Stimulated activated memory B cell treated with anti-CD40 and anti-IgM and Interleukin-4, amounts not matched to agents 10 μg/mL and 1 μg/mL and 100 μg/mL, for 72 hours (primary cell): ENCODE measurements at regions not wholly inside any gene's neighbourhood (a gene's known extent, or its start where the extent isn't known, plus 50 kb on each side); places are given as distances from the start of the nearest gene placed in this dataset.

Experiments
- ATAC-seq: fragments of 150-1000 bp; cut with Tn5 transposase; 2 replicates; pipeline ENCODE4 v1.10.0; 2021
- H3K27ac Mint-ChIP-seq: one replicate; pipeline ENCODE4 v1.8.0; 2022; ENCODE audit warnings: mild to moderate bottlenecking, mixed read lengths
- H3K27me3 Mint-ChIP-seq: one replicate; pipeline ENCODE4 v1.8.0; 2022; ENCODE audit warnings: mixed read lengths
- H3K36me3 Mint-ChIP-seq: one replicate; pipeline ENCODE4 v1.8.0; 2022; ENCODE audit warnings: mixed read lengths
- H3K4me1 Mint-ChIP-seq: one replicate; pipeline ENCODE4 v1.8.0; 2022; ENCODE audit warnings: mixed read lengths
- H3K4me3 Mint-ChIP-seq: one replicate; pipeline ENCODE4 v1.8.0; 2022; ENCODE audit warnings: mild to moderate bottlenecking, moderate library complexity, mixed read lengths
- H3K9me3 Mint-ChIP-seq: one replicate; pipeline ENCODE4 v1.8.0; 2022; ENCODE audit warnings: mixed read lengths

DNA sequence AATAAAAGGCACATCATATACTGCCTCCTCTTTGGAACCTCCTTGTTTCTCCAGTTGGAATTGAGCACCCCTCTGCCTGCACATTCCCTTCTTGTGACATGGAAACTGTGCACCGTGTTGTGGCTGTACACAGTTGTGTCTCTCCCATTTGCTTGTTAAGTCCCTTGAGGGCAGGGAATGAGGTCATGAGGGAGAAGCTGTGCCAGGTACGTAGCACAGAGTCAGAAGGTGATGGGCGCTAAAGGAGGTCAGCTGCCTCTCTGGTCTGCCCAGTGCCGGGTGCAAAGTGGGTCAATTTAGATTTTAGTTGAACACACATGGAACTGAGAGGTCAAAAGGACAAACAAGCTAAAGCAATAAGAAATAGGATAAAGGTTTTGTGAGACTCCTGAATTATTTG is 124.4 kb downstream of the FAM43A start:
- H3K4me3 Mint-ChIP-seq: no peak overlapping the region
- H3K9me3 Mint-ChIP-seq: no peaks in the 10 kb centered on the region
- ATAC-seq: no peak
- H3K4me1 Mint-ChIP-seq: peaks cover 19% of the 10 kb centered on the region
- no peaks in the 10 kb centered on the region for H3K36me3 Mint-ChIP-seq
- H3K27me3 Mint-ChIP-seq: peaks cover 14% of the 10 kb centered on the region
- H3K27ac Mint-ChIP-seq: no peak overlapping the region

- Mint-ChIP-seq H3K4me1 (peaks cover 19% of the 10 kb centered on the region), H3K36me3 (no peaks in the 10 kb centered on the region), H3K27me3 (peaks cover 5% of the 10 kb centered on the region), H3K27ac (no peak overlapping the region), H3K4me3 (no peak overlapping the region), H3K9me3 (no peaks in the 10 kb centered on the region)
- no peak for ATAC-seq
Observed at GRCh38 chr3:194811118-194811517, 125.4 kb downstream of the FAM43A start.

DNA sequence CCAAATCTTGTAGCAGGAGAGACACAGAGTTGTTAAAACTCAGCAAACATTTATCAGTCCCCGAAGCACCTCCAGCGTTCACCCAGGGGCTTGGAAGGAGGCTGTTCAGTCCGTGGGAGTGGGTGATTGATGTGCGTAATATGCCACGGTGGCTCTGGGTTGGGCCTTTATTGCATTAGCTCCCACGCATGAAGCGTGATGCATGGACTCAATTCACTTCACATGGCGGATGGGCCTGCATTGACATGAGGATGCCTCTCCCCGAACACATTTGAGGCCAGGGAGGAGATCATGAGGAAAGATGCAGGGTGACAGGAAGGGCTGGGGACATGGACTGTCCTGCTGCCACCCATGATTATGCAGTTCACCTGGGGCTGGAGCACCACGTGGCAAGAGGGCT is 126.5 kb downstream of the FAM43A start:
- no peak for ATAC-seq
- H3K36me3 Mint-ChIP-seq: no peaks in the 10 kb centered on the region
- no peak overlapping the region for H3K4me3 Mint-ChIP-seq
- H3K4me1 Mint-ChIP-seq: peaks cover 19% of the 10 kb centered on the region
- no peaks in the 10 kb centered on the region for H3K9me3 Mint-ChIP-seq
- H3K27me3 Mint-ChIP-seq: peaks cover 7% of the 10 kb centered on the region
- H3K27ac Mint-ChIP-seq: no peak overlapping the region

DNA sequence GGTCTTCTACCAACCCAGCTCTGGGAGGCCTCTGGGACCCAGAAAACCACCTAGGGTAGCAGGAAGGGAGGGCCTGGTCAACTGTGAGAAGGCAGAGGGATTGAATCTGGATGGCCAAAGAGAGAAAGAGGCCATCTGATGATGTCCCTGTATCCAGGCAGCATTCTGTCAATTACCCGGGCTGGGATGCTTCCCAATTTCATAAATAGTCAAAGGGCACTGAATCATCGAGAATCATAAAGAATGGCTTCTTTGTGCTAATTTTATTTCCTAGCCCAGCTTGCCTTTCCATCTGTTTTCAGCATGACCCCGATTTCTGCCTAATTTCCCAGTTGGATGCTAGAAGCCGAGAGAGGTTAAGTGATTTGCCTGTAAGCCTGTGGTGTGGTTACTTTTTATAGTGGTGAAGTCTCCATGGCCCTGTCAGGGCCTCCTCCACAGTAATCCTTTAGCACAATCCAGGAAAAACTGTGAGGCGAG is 129.2 kb downstream of the FAM43A start:
- H3K36me3 Mint-ChIP-seq: no peaks in the 10 kb centered on the region
- peaks cover 31% of the 10 kb centered on the region for H3K27me3 Mint-ChIP-seq
- ATAC-seq: no peak
- no peaks in the 10 kb centered on the region for H3K9me3 Mint-ChIP-seq
- no peak overlapping the region for H3K4me3 Mint-ChIP-seq
- H3K27ac Mint-ChIP-seq: no peak overlapping the region
- H3K4me1 Mint-ChIP-seq: peaks cover 19% of the 10 kb centered on the region

- no peaks in the 10 kb centered on the region for H3K9me3 Mint-ChIP-seq
- ATAC-seq: no peak
- peaks cover 40% of the 10 kb centered on the region for H3K27me3 Mint-ChIP-seq
- H3K36me3 Mint-ChIP-seq: no peaks in the 10 kb centered on the region
- no peak overlapping the region for H3K27ac Mint-ChIP-seq
- H3K4me3 Mint-ChIP-seq: no peak overlapping the region
- no peaks in the 10 kb centered on the region for H3K4me1 Mint-ChIP-seq
Observed at GRCh38 chr3:194816748-194817591, 131.3 kb downstream of the FAM43A start.

- no peak overlapping the region for H3K27ac Mint-ChIP-seq
- no peaks in the 10 kb centered on the region for H3K9me3 Mint-ChIP-seq
- peaks cover 43% of the 10 kb centered on the region for H3K27me3 Mint-ChIP-seq
- no peaks in the 10 kb centered on the region for H3K36me3 Mint-ChIP-seq
- H3K4me1 Mint-ChIP-seq: no peaks in the 10 kb centered on the region
- H3K4me3 Mint-ChIP-seq: no peak overlapping the region
- no peak for ATAC-seq
Observed at GRCh38 chr3:194817592-194817930, 131.9 kb downstream of the FAM43A start.

DNA sequence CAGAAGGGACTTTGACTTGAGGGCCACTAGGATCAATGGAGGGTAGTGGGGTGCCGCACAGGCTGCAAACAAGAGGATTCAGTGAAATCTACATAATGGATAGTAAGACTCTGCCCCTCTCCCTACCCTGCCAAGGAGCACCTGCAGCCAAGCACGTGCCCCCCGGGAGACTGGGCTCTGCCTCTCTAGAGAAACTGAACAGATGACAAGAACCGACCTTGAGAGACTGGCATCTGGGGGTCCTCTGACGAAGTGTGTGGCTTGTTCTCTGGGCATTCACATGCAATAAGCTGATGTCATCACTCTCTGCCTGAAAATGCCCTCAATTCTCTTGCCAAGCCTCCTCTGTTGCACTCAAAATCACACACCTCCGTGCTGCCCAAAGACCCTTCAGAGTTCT is 132.3 kb downstream of the FAM43A start:
- no peak overlapping the region for H3K27ac Mint-ChIP-seq
- H3K9me3 Mint-ChIP-seq: no peaks in the 10 kb centered on the region
- H3K36me3 Mint-ChIP-seq: no peaks in the 10 kb centered on the region
- H3K4me1 Mint-ChIP-seq: no peaks in the 10 kb centered on the region
- no peak overlapping the region for H3K4me3 Mint-ChIP-seq
- H3K27me3 Mint-ChIP-seq: peaks cover 46% of the 10 kb centered on the region
- no peak for ATAC-seq

- Mint-ChIP-seq H3K36me3 (no peaks in the 10 kb centered on the region), H3K27ac (no peak overlapping the region), H3K4me3 (no peak overlapping the region), H3K4me1 (no peaks in the 10 kb centered on the region), H3K27me3 (peaks cover 29% of the 10 kb centered on the region), H3K9me3 (no peaks in the 10 kb centered on the region)
- ATAC-seq: no peak
Observed at GRCh38 chr3:194824100-194824499, 138.4 kb downstream of the FAM43A start.

DNA sequence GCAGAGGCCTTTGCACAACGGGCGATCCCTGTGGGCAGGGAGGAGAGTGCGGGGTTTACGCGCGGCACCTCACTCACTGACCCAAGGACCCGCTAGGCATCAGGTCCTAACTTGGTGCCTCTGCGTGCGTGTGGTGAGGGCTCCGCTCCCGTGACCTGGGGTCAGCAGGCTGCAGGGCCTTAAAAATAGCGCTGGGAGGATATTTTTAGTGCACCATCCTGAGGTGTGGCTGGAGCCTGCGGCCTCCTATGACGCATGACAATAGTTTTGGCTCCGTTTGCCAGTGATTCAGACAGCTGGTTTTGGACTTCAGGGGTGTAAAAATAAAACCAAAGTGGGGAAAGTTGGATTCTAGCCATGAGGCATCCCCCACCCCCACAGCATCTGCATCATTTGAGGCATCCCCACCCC is 139.0 kb downstream of the FAM43A start:
- Mint-ChIP-seq H3K4me3 (no peak overlapping the region), H3K9me3 (no peaks in the 10 kb centered on the region), H3K36me3 (no peaks in the 10 kb centered on the region), H3K27ac (no peak overlapping the region), H3K4me1 (no peaks in the 10 kb centered on the region), H3K27me3 (peaks cover 25% of the 10 kb centered on the region)
- no peak for ATAC-seq

DNA sequence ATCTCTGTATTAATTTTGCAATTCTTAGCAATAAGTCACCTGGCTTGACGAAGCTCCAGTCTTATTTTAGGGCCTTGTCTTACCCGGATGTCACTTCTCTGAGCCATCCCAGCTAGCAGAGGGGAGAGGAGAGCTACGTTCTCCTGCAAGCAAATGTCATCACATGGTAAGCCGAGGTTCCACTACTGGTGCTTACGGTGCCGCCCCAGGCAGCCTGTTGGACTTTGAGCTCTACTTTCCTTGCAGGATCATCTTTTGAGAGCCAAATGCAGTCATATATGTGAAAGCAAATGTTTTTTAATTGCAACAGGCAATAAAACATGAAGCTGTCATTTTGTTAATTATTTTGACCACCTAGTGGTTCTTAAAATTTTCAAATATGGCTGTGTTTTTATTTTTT is 140.9 kb downstream of the FAM43A start:
- H3K36me3 Mint-ChIP-seq: no peaks in the 10 kb centered on the region
- peaks cover 15% of the 10 kb centered on the region for H3K27me3 Mint-ChIP-seq
- no peaks in the 10 kb centered on the region for H3K9me3 Mint-ChIP-seq
- H3K4me1 Mint-ChIP-seq: no peaks in the 10 kb centered on the region
- H3K27ac Mint-ChIP-seq: no peak overlapping the region
- no peak overlapping the region for H3K4me3 Mint-ChIP-seq
- no peak for ATAC-seq

DNA sequence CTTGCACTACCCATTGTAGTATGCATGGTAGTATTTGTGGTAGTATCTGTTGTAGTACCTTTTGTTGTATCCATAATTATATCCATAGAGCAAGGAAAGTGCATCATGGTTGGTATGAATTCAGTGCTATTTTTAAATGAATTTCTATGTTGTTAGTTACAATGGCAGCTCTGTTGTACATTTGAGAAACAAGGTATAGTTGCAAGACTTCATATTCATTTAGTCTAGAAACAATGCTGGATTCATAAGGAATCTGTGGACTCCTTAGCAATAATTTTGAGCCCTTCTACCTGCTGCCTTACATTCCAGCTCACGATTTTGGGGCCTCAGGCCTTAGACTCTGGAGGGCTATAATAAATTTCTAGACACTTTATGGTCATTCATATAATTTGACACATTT is 141.8 kb downstream of the FAM43A start:
- Mint-ChIP-seq H3K36me3 (no peaks in the 10 kb centered on the region), H3K9me3 (no peaks in the 10 kb centered on the region), H3K4me3 (no peak overlapping the region), H3K27me3 (peaks cover 13% of the 10 kb centered on the region), H3K27ac (no peak overlapping the region), H3K4me1 (no peaks in the 10 kb centered on the region)
- ATAC-seq: no peak

DNA sequence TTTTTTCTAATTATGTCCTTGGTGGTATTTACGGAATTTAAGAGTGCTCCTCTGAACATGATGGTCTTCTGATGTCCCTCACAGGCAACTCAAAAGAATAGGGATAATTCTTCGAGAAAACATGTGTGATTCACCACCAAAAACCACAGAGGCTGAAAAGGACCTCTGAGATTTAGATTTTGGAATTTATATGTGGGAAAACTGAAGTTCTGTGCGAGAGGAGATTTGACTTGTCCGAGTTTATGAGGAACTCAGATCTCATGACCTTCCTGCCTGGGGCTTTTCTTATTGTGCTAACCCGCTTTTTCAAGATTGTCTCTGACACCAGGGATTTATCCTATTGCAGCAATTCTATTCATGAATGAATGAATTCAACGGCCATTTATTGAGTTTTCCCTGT is 142.4 kb downstream of the FAM43A start:
- peaks cover 7% of the 10 kb centered on the region for H3K27me3 Mint-ChIP-seq
- H3K9me3 Mint-ChIP-seq: no peaks in the 10 kb centered on the region
- no peaks in the 10 kb centered on the region for H3K36me3 Mint-ChIP-seq
- no peaks in the 10 kb centered on the region for H3K4me1 Mint-ChIP-seq
- no peak overlapping the region for H3K27ac Mint-ChIP-seq
- no peak overlapping the region for H3K4me3 Mint-ChIP-seq
- no peak for ATAC-seq

- H3K4me3 Mint-ChIP-seq: no peak overlapping the region
- H3K27me3 Mint-ChIP-seq: peaks cover 6% of the 10 kb centered on the region
- H3K9me3 Mint-ChIP-seq: no peaks in the 10 kb centered on the region
- ATAC-seq: no peak
- H3K36me3 Mint-ChIP-seq: no peaks in the 10 kb centered on the region
- no peak overlapping the region for H3K27ac Mint-ChIP-seq
- H3K4me1 Mint-ChIP-seq: no peaks in the 10 kb centered on the region
Observed at GRCh38 chr3:194828926-194829325, 143.2 kb downstream of the FAM43A start.

DNA sequence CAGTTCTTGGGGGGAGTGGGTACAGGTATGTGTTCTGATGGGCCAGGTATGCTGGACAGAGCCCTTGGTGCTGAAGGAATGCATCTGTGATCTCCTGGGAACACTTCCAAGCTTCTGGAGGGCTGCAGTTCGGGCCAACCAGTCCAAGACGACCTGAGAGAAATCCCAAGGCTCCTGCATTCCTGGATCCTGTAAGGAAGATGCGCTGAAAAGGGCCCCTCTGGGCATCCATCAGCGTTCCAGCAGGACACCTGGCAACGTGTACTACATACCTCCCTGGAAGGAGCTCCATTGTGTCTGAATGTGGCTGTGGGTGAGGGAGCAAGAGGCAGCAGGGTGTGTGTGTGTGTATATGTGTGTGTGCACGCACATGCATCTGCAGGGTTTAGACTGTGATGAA is 144.7 kb downstream of the FAM43A start:
- Mint-ChIP-seq H3K27ac (no peak overlapping the region), H3K36me3 (no peaks in the 10 kb centered on the region), H3K4me3 (no peak overlapping the region), H3K4me1 (no peaks in the 10 kb centered on the region), H3K27me3 (no peaks in the 10 kb centered on the region), H3K9me3 (no peaks in the 10 kb centered on the region)
- ATAC-seq: no peak

- H3K4me1 Mint-ChIP-seq: no peaks in the 10 kb centered on the region
- no peaks in the 10 kb centered on the region for H3K36me3 Mint-ChIP-seq
- no peak overlapping the region for H3K27ac Mint-ChIP-seq
- H3K4me3 Mint-ChIP-seq: no peak overlapping the region
- no peaks in the 10 kb centered on the region for H3K9me3 Mint-ChIP-seq
- ATAC-seq: no peak
- no peaks in the 10 kb centered on the region for H3K27me3 Mint-ChIP-seq
Observed at GRCh38 chr3:194830978-194831377, 145.3 kb downstream of the FAM43A start.

DNA sequence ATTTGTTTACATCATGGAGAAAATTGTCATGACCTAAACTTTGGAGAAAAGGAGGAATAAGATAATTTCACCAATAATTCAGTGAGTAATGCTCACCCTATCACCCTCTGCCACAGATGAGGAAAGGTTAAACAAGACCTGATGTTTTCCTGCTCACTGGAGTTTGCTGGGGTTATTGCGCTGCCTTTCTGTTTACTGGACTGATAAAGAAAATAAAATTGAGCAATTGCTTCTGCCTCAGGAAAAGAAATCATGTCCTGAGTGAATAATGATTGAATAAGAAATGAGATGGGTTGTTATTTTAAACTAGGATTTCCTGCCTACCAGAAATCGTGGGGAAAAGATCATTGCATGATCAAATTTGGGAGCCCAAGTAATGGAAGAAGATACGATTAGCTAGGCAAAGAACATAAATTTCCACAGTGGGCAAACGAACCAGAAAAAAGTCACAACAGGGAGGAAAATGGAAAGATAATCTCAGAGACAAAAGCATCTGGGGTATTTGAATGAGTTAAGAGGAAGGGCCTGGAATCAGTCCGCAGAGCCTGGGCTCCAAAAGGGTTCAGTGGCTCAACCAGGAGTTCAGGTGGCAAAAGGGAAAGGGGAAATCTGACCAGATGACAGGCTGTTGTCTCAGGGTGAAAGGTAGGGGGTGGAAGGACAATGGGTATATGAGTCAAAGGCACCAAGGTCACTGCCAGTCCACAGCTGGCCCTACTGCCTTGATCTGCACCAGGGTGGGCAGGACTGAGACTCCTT is 146.8 kb downstream of the FAM43A start:
- Mint-ChIP-seq H3K4me1 (no peaks in the 10 kb centered on the region), H3K27me3 (no peaks in the 10 kb centered on the region), H3K36me3 (no peaks in the 10 kb centered on the region), H3K4me3 (no peak overlapping the region), H3K27ac (no peak overlapping the region), H3K9me3 (no peaks in the 10 kb centered on the region)
- no peak for ATAC-seq
